Endothelial cell of umbilical vein (primary cell): ENCODE measurements at regions not wholly inside any gene's neighbourhood (a gene's known extent, or its start where the extent isn't known, plus 50 kb on each side); places are given as distances from the start of the nearest gene placed in this dataset.

Experiments
- BruUV-seq: library from RNA; stranded (reverse); fragments of 400-500 nt; replicated peaks from 2 replicates; lab custom pipeline; 2021; lab: Mats Ljungman, UMichigan
- CTCF ChIA-PET: fragments of 300-600, 350-600 bp; sonication (Branson Sonifier 250); formaldehyde crosslinking; loops from one replicate; lab custom pipeline; 2021; ENCODE audit warnings: antibody characterized with exemption, inconsistent platforms; lab: Charles Lee
- POLR2A ChIA-PET: fragments of 300-600, 350-600 bp; sonication (Branson Sonifier 250); formaldehyde crosslinking; loops from one replicate; lab custom pipeline; 2021; ENCODE audit warnings: antibody characterized with exemption, inconsistent platforms; lab: Charles Lee
- DNase-seq: peaks from one replicate; pipeline ENCODE4 v3.0.0-alpha.2; 2011; ENCODE audit warnings: low read depth, low spot score
- FAIRE-seq: peaks from 2 replicates; lab custom pipeline; 2011; peaks lifted over from hg19 to GRCh38; lab: Jason Lieb, UNC
- H2AFZ ChIP-seq: 2 replicates; pipeline ENCODE4 v1.6.0; 2012; ENCODE audit warnings: low read depth, low read length, control low read depth, inconsistent platforms
- H3K27ac ChIP-seq: 2 replicates; pipeline ENCODE4 v1.5.1; 2011; ENCODE audit warnings: low read depth, mild to moderate bottlenecking, control low read depth, low read length, moderate library complexity; ENCODE audit not compliant: insufficient read depth
- H3K27me3 ChIP-seq, 2 experiments: 2 replicates each; pipeline versions ENCODE4 v1.6.0 to v1.6.1; 2011; ENCODE audit warnings: low read length in 2 of 2, mixed read lengths in 1 of 2; ENCODE audit not compliant: control insufficient read depth in 2 of 2, insufficient read depth in 2 of 2
- H3K36me3 ChIP-seq, 2 experiments: 2 replicates in 1 of 2; 3 replicates in 1 of 2; pipeline ENCODE4 v1.5.1; 2011; ENCODE audit warnings: low read length in 2 of 2, mild to moderate bottlenecking in 1 of 2, moderate library complexity in 1 of 2; ENCODE audit not compliant: control insufficient read depth in 2 of 2, insufficient read depth in 2 of 2; ENCODE audit errors: extremely low read depth in 1 of 2
- H3K4me1 ChIP-seq: 3 replicates; pipeline ENCODE4 v1.5.1; 2011; ENCODE audit warnings: mild to moderate bottlenecking, low read length; ENCODE audit not compliant: control insufficient read depth, insufficient read depth; ENCODE audit errors: extremely low read depth
- H3K4me2 ChIP-seq: 2 replicates; pipeline ENCODE4 v1.6.1; 2011; ENCODE audit warnings: low read length, control low read depth, mixed read lengths; ENCODE audit not compliant: insufficient read depth
- H3K4me3 ChIP-seq, 3 experiments: fragments of 200-600 bp in 1 of 3; sonication (generic), shearing (Covaris generic) in 1 of 3; replicated peaks in 1 of 3; 2 replicates each; pipeline ENCODE4 v1.5.1; 2011 to 2016; ENCODE audit warnings: control low read depth in 3 of 3, low read length in 3 of 3, mild to moderate bottlenecking in 2 of 3, inconsistent platforms in 1 of 3, low read depth in 1 of 3, moderate library complexity in 1 of 3; ENCODE audit not compliant: insufficient read depth in 1 of 3
- H3K79me2 ChIP-seq: 2 replicates; pipeline ENCODE4 v1.6.0; 2012; ENCODE audit warnings: low read length, inconsistent platforms; ENCODE audit not compliant: control insufficient read depth, insufficient read depth
- H3K9ac ChIP-seq: replicated peaks from 2 replicates; pipeline ENCODE3; 2011; ENCODE audit warnings: low read length, control low read depth; ENCODE audit not compliant: insufficient read depth; ENCODE audit errors: extremely low read depth
- H3K9me1 ChIP-seq: replicated peaks from 3 replicates; pipeline ENCODE4 v1.6.0; 2011; ENCODE audit warnings: mild to moderate bottlenecking, low read length; ENCODE audit not compliant: control insufficient read depth, insufficient read depth; ENCODE audit errors: extremely low read depth
- H3K9me3 ChIP-seq: replicated peaks from 2 replicates; pipeline ENCODE4 v1.5.1; 2012; ENCODE audit warnings: low read length, inconsistent platforms; ENCODE audit not compliant: control insufficient read depth, insufficient read depth
- H4K20me1 ChIP-seq: replicated peaks from 2 replicates; pipeline ENCODE3; 2011; ENCODE audit warnings: mild to moderate bottlenecking, low read length; ENCODE audit not compliant: control insufficient read depth, insufficient read depth; ENCODE audit errors: extremely low read depth
- CTCF ChIP-seq, 2 donors: IDR thresholded peaks; 1 replicate in 1 of 2; 2 replicates in 1 of 2; pipeline ENCODE4 v1.5.1; 2011; ENCODE audit warnings: low read length in 2 of 2, mild to moderate bottlenecking in 2 of 2, moderate library complexity in 2 of 2, control low read depth in 1 of 2, inconsistent platforms in 1 of 2, low read depth in 1 of 2; ENCODE audit not compliant: insufficient read depth in 1 of 2; ENCODE audit errors: extremely low read depth in 1 of 2
- EZH2 ChIP-seq: IDR thresholded peaks from 2 replicates; pipeline ENCODE4 v1.6.1; 2012; ENCODE audit warnings: borderline replicate concordance, low read depth, mild to moderate bottlenecking, moderate library complexity, low read length, inconsistent platforms; ENCODE audit not compliant: severe bottlenecking
- FOS ChIP-seq: IDR thresholded peaks from 2 replicates; pipeline ENCODE4 v1.6.1; 2011; ENCODE audit warnings: mild to moderate bottlenecking, low read length, moderate library complexity, borderline replicate concordance; ENCODE audit not compliant: insufficient read depth
- GATA2 ChIP-seq: IDR thresholded peaks from 2 replicates; pipeline ENCODE4 v1.7.0; 2011; ENCODE audit warnings: low read depth, mild to moderate bottlenecking, moderate library complexity, mixed read lengths, low read length; ENCODE audit not compliant: insufficient read length, insufficient read depth
- JUN ChIP-seq: IDR thresholded peaks from 2 replicates; pipeline ENCODE4 v1.6.1; 2011; ENCODE audit warnings: borderline replicate concordance, low read depth; ENCODE audit not compliant: insufficient read length, insufficient read depth
- MAX ChIP-seq: IDR thresholded peaks from 2 replicates; pipeline ENCODE4 v1.6.1; 2011; ENCODE audit not compliant: insufficient read depth, insufficient read length
- MYC ChIP-seq: IDR thresholded peaks from one replicate; pipeline ENCODE4 v1.6.1; 2011; ENCODE audit warnings: mild to moderate bottlenecking, low read depth, low read length
- POLR2A ChIP-seq: IDR thresholded peaks from 2 replicates; pipeline ENCODE4 v1.6.1; 2012; ENCODE audit warnings: low read depth, mild to moderate bottlenecking, control low read depth, low read length
- POLR2AphosphoS5 ChIP-seq: IDR thresholded peaks from 2 replicates; pipeline ENCODE4 v1.6.1; 2012; ENCODE audit warnings: low read depth, mild to moderate bottlenecking, control low read depth, low read length, moderate library complexity; ENCODE audit not compliant: insufficient read depth
- dilution Hi-C: fragments of 300-500 bp; cut with MboI; formaldehyde crosslinking; loops from one replicate; pipeline ENCODE4 v1.15.0; 2019; ENCODE audit warnings: low sequenced_read_pairs; ENCODE audit not compliant: extremely low pct_ligation_motif_present
- intact Hi-C: fragments of 100-400 bp; cut with micrococcal nuclease; formaldehyde crosslinking; loops from one replicate; pipeline ENCODE4 v1.10.0; 2022

DNA sequence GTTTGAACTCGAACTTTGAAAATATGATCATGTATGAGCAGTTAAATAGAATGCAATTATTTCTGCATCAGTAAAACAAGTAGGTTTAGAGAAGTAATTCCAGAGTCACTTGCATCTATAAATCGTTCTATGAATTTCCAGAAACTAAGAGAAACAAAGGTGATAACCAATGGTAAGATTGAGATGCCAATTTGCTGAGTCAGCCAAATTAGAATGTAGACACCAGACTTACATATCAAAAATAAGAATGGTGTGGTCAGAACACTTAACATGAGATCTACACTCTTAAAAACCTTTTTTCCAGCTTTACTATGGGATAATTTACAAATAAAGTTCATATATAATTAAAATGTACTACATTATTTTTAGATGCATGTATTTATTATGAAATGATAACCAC is 1435.9 kb downstream of the OTOL1 start:
- Histone ChIP-seq H3K27ac (no peak overlapping the region), H3K9me1 (no peaks in the 10 kb centered on the region), H2AFZ (no peak overlapping the region), H3K36me3 (no peaks in the 10 kb centered on the region), H3K4me1 (no peaks in the 10 kb centered on the region), H4K20me1 (no peaks in the 10 kb centered on the region), H3K27me3 (no peaks in the 10 kb centered on the region), H3K79me2 (no peaks in the 10 kb centered on the region), H3K4me3 (no peak overlapping the region), H3K9me3 (no peaks in the 10 kb centered on the region), H3K9ac (no peak overlapping the region), H3K4me2 (no peak overlapping the region)
- BruUV-seq = no TSS peak
- ChIA-PET POLR2A (no interaction called here), CTCF (no interaction called here)
- dilution Hi-C loops (no loop called here), intact Hi-C loops (no loop called here)
- no peak for FAIRE-seq
- no peak for TF ChIP-seq GATA2
- TF ChIP-seq EZH2 = no peak
- no peak for TF ChIP-seq CTCF (IDR thresholded peaks at IDR 0.05; ENCODE audit: extremely low read depth in 1 of 2, insufficient read depth in 1 of 2, low read depth in 1 of 2, low read length in 2 of 2)
- TF ChIP-seq FOS = no peak
- no peak for TF ChIP-seq MAX
- TF ChIP-seq MYC = no peak
- no peak for TF ChIP-seq POLR2A
- TF ChIP-seq POLR2AphosphoS5 = no peak
- TF ChIP-seq JUN = no peak
- DNase-seq = no peak
